ENCODE measurements at regions not wholly inside any gene's neighbourhood (a gene's known extent, or its start where the extent isn't known, plus 50 kb on each side); places are given as distances from the start of the nearest gene placed in this dataset.

GRCh38 chr13:44218501-44219240 is 155.0 kb upstream of the SERP2 start:
- Mint-ChIP-seq H3K27me3 (ENCODE audit: low read depth) (peaks cover 12% of the 10 kb centered on the region), H3K4me1 (ENCODE audit: low read depth) (no peaks in the 10 kb centered on the region), H3K4me3 (no peak overlapping the region), H3K36me3 (ENCODE audit: insufficient read depth in 2 of 2) (no peaks in the 10 kb centered on the region), H3K27ac (no peak overlapping the region), H3K9me3 (no peaks in the 10 kb centered on the region)
- ATAC-seq (replicated peaks in 1 of 2) (no peak), DNase-seq (no peak)

- no peaks in the 10 kb centered on the region for H3K4me1 Mint-ChIP-seq (ENCODE audit: low read depth)
- no peak overlapping the region for H3K4me3 Mint-ChIP-seq
- no peak overlapping the region for H3K27ac Mint-ChIP-seq
- no peaks in the 10 kb centered on the region for H3K36me3 Mint-ChIP-seq (ENCODE audit: insufficient read depth in 2 of 2)
- ATAC-seq (replicated peaks in 1 of 2) (no peak), DNase-seq (no peak)
- H3K9me3 Mint-ChIP-seq, result no peaks in the 10 kb centered on the region
- peaks cover 12% of the 10 kb centered on the region for H3K27me3 Mint-ChIP-seq (ENCODE audit: low read depth)
These were observed 153.8 kb upstream of the SERP2 start for GRCh38 chr13:44219577-44220548.

GRCh38 chr13:44220948-44221347 is 152.7 kb upstream of the SERP2 start:
- Mint-ChIP-seq H3K27ac (no peak overlapping the region), H3K36me3 (ENCODE audit: insufficient read depth in 2 of 2) (no peaks in the 10 kb centered on the region), H3K9me3 (peaks cover 0 to 2% of the 10 kb centered on the region in 2 donors), H3K4me1 (ENCODE audit: low read depth) (no peaks in the 10 kb centered on the region), H3K27me3 (ENCODE audit: low read depth) (peaks cover 5% of the 10 kb centered on the region), H3K4me3 (no peak overlapping the region)
- ATAC-seq (replicated peaks in 1 of 2) (no peak), DNase-seq (no peak)

GRCh38 chr13:44221657-44222056 is 152.0 kb upstream of the SERP2 start:
- Mint-ChIP-seq H3K9me3 (peaks cover 0 to 3% of the 10 kb centered on the region in 2 donors), H3K36me3 (ENCODE audit: insufficient read depth in 2 of 2) (no peaks in the 10 kb centered on the region), H3K4me1 (ENCODE audit: low read depth) (no peaks in the 10 kb centered on the region), H3K4me3 (no peak overlapping the region), H3K27ac (no peak overlapping the region), H3K27me3 (ENCODE audit: low read depth) (no peaks in the 10 kb centered on the region)
- DNase-seq (no peak), ATAC-seq (replicated peaks in 1 of 2) (no peak)

GRCh38 chr13:44223770-44224444 is 149.7 kb upstream of the SERP2 start:
- no peaks in the 10 kb centered on the region for H3K27me3 Mint-ChIP-seq (ENCODE audit: low read depth)
- H3K4me1 Mint-ChIP-seq (ENCODE audit: low read depth), result no peaks in the 10 kb centered on the region
- H3K27ac Mint-ChIP-seq, result no peak overlapping the region
- H3K4me3 Mint-ChIP-seq, result no peak overlapping the region
- ATAC-seq (replicated peaks in 1 of 2) (no peak), DNase-seq (no peak)
- no peaks in the 10 kb centered on the region for H3K36me3 Mint-ChIP-seq (ENCODE audit: insufficient read depth in 2 of 2)
- H3K9me3 Mint-ChIP-seq, result peaks cover 0 to 3% of the 10 kb centered on the region in 2 donors

- no peaks in the 10 kb centered on the region for H3K36me3 Mint-ChIP-seq (ENCODE audit: insufficient read depth in 2 of 2)
- peaks cover 0 to 3% of the 10 kb centered on the region in 2 donors for H3K9me3 Mint-ChIP-seq
- H3K27me3 Mint-ChIP-seq (ENCODE audit: low read depth), result no peaks in the 10 kb centered on the region
- no peak for ATAC-seq (replicated peaks in 1 of 2)
- no peak overlapping the region for H3K27ac Mint-ChIP-seq
- H3K4me1 Mint-ChIP-seq (ENCODE audit: low read depth), result no peaks in the 10 kb centered on the region
- no peak for DNase-seq
- H3K4me3 Mint-ChIP-seq, result no peak overlapping the region
These were observed 149.0 kb upstream of the SERP2 start for GRCh38 chr13:44224450-44225149.

GRCh38 chr13:44229371-44230030 is 144.1 kb upstream of the SERP2 start:
- DNase-seq, result no peak
- Mint-ChIP-seq H3K36me3 (ENCODE audit: insufficient read depth in 2 of 2) (no peaks in the 10 kb centered on the region), H3K27ac (no peak overlapping the region), H3K4me1 (ENCODE audit: low read depth) (peaks cover 9% of the 10 kb centered on the region), H3K4me3 (no peak overlapping the region), H3K9me3 (peaks cover 0 to 3% of the 10 kb centered on the region in 2 donors), H3K27me3 (ENCODE audit: low read depth) (peaks cover 8% of the 10 kb centered on the region)
- no peak for ATAC-seq (replicated peaks in 1 of 2)

GRCh38 chr13:44230071-44230470 is 143.6 kb upstream of the SERP2 start:
- DNase-seq, result no peak
- H3K4me1 Mint-ChIP-seq (ENCODE audit: low read depth), result peaks cover 9% of the 10 kb centered on the region
- no peaks in the 10 kb centered on the region for H3K36me3 Mint-ChIP-seq (ENCODE audit: insufficient read depth in 2 of 2)
- no peak for ATAC-seq (replicated peaks in 1 of 2)
- no peak overlapping the region for H3K4me3 Mint-ChIP-seq
- peaks cover 8% of the 10 kb centered on the region for H3K27me3 Mint-ChIP-seq (ENCODE audit: low read depth)
- H3K9me3 Mint-ChIP-seq, result peaks cover 0 to 2% of the 10 kb centered on the region in 2 donors
- no peak overlapping the region for H3K27ac Mint-ChIP-seq

GRCh38 chr13:44230736-44231135 is 142.9 kb upstream of the SERP2 start:
- Mint-ChIP-seq H3K4me3 (no peak overlapping the region), H3K4me1 (ENCODE audit: low read depth) (peaks cover 9% of the 10 kb centered on the region), H3K36me3 (ENCODE audit: insufficient read depth in 2 of 2) (no peaks in the 10 kb centered on the region), H3K9me3 (peaks cover 0 to 1% of the 10 kb centered on the region in 2 donors), H3K27me3 (ENCODE audit: low read depth) (peaks cover 8% of the 10 kb centered on the region), H3K27ac (no peak overlapping the region)
- DNase-seq, result no peak
- no peak for ATAC-seq (replicated peaks in 1 of 2)

- no peaks in the 10 kb centered on the region for H3K36me3 Mint-ChIP-seq (ENCODE audit: insufficient read depth in 2 of 2)
- peaks cover 16% of the 10 kb centered on the region for H3K27me3 Mint-ChIP-seq (ENCODE audit: low read depth)
- peak in 1 of 2 donors; percentile 97 for ATAC-seq (replicated peaks in 1 of 2)
- H3K27ac Mint-ChIP-seq, result no peak overlapping the region
- H3K4me1 Mint-ChIP-seq (ENCODE audit: low read depth), result peaks cover 16% of the 10 kb centered on the region
- H3K4me3 Mint-ChIP-seq, result peak overlapping the region in 1 of 2 donors; percentile 21
- peak in 1 of 2 donors; percentile 16 for DNase-seq
- no peaks in the 10 kb centered on the region for H3K9me3 Mint-ChIP-seq
These were observed 141.7 kb upstream of the SERP2 start for GRCh38 chr13:44231786-44232516.

GRCh38 chr13:44232774-44233173 is 140.8 kb upstream of the SERP2 start:
- Mint-ChIP-seq H3K27me3 (ENCODE audit: low read depth) (peaks cover 16% of the 10 kb centered on the region), H3K4me3 (no peak overlapping the region), H3K36me3 (ENCODE audit: insufficient read depth in 2 of 2) (no peaks in the 10 kb centered on the region), H3K27ac (no peak overlapping the region), H3K4me1 (ENCODE audit: low read depth) (peaks cover 24% of the 10 kb centered on the region), H3K9me3 (no peaks in the 10 kb centered on the region)
- no peak for DNase-seq
- no peak for ATAC-seq (replicated peaks in 1 of 2)

GRCh38 chr13:44234566-44234965 is 139.1 kb upstream of the SERP2 start:
- DNase-seq, result no peak
- ATAC-seq (replicated peaks in 1 of 2), result no peak
- Mint-ChIP-seq H3K27me3 (ENCODE audit: low read depth) (peaks cover 16% of the 10 kb centered on the region), H3K36me3 (ENCODE audit: insufficient read depth in 2 of 2) (no peaks in the 10 kb centered on the region), H3K4me3 (no peak overlapping the region), H3K27ac (no peak overlapping the region), H3K4me1 (ENCODE audit: low read depth) (peaks cover 33% of the 10 kb centered on the region), H3K9me3 (no peaks in the 10 kb centered on the region)
